HG03439 (cell line): ENCODE measurements at regions not wholly inside any gene's neighbourhood (a gene's known extent, or its start where the extent isn't known, plus 50 kb on each side); places are given as distances from the start of the nearest gene placed in this dataset.
"Not testable (repeated sequence)": the region's sequence is repeated elsewhere in the genome, so short reads cannot be mapped to it uniquely, and the experiment has no call there.

Source experiments
- ATAC-seq: cut with Tn5 transposase; IDR thresholded peaks from one replicate; pipeline ENCODE4 v1.9.1; 2021; ENCODE audit warnings: mild to moderate bottlenecking, moderate library complexity; ENCODE audit not compliant: unreplicated experiment

DNA sequence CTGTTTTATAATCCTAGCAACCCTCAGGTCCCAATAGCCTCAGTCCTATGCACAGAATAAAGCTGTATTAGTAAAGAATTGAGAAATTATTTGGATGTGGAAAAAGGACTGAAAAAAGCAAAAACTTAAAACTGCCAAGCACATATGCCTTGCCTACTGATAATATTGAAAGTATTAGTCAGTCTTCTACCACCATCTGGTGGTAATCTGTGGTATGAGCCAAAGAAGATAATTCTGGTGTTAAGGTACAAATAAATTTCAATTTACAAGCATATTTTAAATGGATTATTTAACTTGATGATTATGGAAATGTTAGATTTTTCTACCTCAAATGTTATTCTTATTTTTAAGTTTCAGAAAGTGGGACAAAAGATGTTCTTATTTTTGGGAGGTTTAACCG is 460.3 kb upstream of the KLHL1 start:
- peak; percentile 91 for ATAC-seq

DNA sequence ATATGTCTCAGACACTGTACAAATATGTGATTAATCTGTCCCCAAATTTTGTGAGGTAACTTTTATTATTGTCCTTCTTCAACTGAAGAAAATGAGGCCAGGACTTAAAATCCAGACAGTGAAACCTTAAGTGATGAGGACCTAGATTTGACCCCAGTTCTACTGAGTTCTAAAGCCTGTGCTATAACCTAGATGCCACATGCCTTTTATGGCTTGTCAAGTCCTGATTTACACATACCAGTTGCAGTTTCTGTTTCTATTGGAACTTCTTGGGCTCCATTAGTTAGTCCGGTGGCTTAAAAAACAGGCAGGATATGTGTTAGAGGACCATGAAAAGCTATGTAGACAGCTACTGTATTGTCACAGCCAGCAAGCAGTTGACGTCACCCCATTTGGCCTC is 436.5 kb upstream of the KLHL1 start:
- ATAC-seq: no peak

DNA sequence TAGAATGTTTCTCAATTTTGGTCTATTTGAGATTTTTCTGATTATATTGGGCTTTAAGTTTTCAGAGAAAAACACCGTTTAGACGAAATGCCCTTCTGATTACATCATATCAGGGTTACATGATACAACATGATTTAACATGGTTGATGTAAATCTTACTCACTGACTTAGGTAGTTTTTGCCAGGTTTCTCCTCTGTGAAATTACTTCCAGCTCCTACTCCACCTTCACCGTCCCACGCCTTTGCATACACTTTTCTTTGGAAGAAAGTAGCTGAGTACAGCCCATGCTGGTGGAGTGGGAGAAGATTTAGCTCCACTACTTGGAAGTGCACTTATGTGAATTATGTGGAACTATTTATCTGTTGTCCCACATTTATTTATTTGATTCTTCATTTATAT is 433.2 kb upstream of the KLHL1 start:
- no peak for ATAC-seq

DNA sequence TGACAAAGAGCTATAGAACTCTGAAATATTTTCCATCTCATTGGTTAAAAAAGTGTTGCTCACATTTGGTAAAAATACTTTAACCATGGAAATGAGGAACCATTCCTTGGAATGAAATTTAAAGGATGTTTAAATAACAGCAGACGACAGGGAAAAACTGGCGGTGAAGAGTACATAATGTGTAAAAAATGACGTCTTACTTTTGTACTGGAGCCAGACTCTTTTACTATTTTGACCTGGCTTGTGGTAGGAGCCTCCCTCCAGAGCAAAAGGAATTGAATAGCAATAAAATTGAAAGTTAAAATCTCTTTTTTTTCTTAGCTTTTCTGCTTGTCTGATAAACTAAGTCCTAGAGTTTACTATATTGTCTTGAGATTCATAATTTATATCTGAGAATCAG is 426.2 kb upstream of the KLHL1 start:
- ATAC-seq: no peak

DNA sequence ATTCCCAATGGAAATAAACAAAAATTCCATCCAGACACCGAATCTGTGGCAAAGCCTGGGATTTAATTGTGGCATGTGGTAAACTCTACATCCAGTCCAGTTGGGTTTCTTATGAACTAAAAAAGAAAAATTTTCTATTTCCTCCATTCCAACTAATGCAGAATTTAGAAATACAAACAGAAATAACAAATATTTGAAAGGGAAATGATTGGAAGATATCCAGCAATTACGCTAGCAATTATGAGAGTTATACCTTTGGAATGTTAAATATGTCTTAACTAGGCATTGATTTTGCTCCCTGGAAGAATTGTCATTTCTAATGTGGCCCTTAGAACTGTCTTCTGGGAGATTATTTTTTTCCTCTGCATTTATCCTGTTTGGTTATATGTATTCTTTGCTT is 421.4 kb upstream of the KLHL1 start:
- no peak for ATAC-seq

DNA sequence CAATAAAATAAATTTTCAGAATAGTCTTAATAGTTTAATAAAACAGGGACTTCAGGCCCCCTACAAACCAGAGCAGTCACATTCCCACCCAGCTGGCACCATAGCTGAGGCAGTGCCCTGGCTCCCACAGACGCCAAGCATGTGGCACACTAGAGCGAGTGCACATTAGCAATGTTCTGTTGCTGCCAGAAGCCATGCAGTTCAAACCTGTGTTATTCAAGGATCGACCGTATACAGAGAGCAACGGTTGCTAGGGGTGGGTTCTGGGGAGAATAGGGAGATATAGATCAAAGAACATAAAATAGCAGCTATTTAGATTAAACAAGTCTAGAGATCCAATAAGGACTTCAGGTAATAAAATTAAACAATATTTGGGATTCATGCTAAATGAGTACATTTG is 419.3 kb upstream of the KLHL1 start:
- no peak for ATAC-seq

DNA sequence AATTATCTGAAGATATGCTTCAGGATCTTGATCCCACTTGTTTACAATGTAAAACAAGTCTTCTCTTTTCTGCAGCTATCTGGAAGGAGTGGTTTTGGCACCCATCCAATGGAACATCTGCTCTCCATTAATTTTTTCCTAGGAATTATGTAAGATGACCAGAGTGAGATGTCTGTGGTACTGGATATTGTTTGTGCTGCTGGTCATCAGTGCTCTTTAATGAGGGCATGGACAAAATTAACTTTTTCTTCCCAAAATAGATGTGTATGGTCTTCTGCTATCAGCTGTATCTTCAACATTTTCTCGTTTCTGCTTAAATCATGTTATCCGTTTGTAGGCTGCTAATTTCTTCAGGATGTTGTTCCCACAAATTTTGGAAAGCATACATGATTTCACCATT is 415.4 kb upstream of the KLHL1 start:
- no peak for ATAC-seq

DNA sequence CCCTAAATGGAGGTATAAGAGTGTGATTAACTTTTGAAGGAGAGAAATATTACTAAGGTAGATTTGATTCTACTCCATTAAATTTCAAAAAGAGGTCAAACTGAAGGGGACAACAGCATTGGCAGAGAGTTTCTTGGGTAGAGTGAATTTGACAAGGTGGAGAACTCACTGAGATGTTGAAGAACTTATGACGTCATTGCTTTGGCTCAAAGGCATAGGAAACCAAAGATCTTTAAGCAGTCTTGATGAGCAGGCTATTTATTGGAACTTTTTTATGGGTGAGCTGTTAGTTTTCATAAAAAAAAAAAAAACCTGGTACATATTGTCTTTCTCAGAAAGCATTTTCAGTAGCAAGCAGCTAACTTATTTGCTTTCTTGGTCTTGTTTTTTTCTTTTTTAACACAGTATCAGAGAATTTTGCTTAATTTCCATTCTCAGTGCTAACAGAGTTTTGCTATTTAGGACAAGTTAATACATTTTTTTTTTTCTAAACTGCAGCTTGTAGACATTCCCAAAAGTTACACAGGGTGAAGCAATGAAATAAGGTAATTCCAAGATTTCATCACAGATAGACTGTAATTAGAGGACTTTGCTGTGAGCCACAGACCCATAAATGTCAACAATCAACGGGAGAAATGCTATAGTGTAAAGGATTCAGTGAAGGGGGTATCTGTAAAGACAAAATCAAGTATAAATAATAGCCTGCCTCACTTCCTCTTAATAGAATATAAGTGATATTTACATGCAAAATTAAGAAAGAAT is 412.2 kb upstream of the KLHL1 start:
- no peak for ATAC-seq

DNA sequence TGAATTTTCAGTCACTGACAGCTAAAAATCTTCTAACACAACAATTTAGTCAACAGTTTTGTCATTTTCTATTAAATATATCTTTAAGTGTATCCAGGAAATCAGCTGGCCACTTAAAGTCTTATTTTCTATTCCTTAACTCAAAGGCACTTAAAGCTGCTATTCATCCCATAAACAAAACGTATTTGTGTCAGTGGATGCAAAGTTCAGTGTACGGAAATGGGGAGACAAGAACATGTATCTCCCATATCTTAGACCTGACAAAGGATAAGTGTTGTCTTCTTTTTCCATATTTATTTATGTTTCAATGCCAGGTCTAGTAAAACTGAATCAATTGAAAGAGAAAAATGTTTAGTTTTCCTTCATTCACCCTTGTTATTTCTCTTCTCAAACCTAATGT is 409.8 kb upstream of the KLHL1 start:
- ATAC-seq: no peak

DNA sequence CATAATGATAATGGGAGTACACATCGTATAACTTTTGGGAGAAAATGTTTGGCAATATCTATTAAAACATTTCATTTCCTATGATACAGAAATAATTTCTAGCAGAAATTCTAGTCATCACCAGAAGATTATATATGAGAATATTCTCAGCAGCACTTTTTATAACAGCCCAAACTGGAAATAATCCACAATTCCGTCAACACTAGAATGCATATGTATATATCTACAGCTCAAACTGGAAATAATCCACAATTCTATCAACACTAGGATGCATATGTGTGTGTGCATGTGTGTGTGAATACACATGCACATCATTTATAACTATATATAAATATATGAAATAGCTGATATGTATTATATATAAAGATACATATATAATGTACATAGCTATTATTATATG is 408.0 kb upstream of the KLHL1 start:
- no peak for ATAC-seq

DNA sequence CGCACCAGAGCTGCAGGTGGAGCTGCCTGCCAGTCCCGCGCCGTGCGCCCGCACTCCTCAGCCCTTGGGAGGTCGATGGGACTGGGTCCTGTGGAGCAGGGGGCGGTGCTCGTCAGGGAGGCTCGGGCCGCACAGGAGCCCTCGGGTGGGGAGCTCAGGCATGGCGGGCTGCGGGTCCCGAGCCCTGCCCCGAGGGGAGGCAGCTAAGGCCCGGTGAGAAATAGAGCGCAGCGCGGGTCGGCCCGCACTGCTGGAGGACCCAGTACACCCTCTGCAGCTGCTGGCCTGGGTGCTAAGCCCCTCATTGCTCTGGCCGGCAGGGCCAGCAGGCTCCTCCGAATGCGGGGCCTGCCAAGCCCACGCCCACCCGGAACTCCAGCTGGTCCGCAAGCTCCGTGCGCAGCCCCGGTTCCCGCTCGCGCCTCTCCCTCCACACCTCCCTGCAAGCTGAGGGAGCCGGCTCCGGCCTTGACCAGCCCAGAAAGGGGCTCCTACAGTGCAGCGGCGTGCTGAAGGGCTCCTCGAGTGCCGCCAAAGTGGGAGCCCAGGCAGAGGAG is 403.7 kb upstream of the KLHL1 start:
- not testable (repeated sequence) for ATAC-seq

DNA sequence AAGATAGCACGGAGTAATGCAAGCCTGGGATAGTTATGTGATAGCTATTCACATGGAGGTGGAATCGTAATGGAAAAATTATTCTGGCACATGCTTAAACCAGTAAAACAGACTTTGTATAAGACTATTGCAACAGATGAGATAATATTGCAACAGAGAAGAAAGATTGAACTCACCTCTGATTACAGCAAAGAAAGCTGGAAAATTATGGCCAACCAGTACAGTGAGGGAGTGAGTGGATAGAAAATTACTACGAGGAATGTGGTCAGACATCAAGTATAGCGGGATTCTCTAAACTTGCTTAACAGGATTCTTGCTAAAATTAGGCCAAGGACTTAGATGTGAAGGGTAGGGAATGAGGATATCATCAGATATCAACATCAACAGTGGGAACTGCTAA is 397.6 kb upstream of the KLHL1 start:
- ATAC-seq: no peak

DNA sequence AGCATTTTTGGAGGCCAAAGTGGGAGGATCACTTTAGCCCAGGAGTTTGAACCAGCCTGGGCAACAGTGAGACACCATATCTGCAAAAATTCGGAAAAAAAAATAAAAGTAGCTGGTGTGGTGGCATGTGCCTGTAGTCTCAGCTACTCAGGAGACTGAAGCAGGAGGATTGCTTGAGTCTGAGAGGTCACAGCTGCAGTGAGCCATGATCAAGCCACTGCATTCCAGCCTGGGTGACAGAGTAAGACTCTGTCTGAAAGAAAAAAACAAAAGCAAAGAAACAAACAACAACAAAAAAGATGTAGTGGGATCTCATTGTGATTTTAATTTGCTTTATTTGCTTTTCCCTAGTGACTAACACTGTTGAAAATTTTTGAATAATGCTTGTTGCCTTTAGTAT is 394.7 kb upstream of the KLHL1 start:
- no peak for ATAC-seq

DNA sequence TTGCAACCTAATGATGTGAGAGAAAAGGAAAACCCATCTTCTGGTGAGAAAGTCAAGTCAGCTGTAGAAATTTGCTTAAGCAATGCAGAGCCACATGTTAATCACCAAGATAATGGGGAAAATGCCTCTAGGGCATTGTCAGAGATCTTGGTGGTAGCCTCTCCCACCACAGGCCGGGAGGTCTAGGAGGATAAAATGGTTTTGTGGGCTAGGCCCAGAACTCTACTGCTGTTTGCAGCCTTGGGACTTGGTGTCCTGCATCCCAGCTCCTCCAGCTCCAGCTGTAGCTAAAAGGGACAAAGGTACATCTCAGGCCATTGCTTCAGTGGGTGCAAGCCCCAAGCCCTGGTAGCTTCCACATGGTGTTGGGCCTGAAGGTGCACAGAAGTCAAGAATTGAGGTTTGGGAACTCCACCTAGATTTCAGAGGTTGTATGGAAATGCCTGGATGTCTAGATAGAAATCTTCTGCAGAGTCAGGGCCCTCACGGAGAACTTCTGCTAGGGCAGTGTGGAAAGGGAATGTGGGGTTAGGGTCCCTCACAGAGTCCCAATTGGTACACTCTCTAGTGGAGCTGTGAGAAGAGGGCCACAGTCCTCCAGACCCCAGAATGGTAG is 382.2 kb upstream of the KLHL1 start:
- no peak for ATAC-seq

DNA sequence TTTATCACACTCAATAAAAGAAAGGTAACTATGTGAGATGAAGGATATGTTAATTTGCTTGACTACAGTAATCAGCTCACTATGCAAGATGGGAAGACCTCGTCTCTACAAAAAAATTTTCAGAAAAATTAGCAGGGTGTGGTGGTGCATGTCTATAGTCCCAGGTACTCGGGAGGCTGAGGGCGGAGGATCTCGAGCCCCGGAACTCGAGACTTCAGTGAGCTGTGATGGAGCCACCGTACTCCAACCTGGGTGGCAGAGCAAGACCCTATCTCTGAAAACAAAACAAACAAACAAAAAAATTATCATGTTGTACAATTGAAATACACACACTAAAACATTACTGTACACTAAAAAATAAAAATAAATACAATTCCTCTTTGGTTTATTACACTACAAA is 376.7 kb upstream of the KLHL1 start:
- no peak for ATAC-seq

DNA sequence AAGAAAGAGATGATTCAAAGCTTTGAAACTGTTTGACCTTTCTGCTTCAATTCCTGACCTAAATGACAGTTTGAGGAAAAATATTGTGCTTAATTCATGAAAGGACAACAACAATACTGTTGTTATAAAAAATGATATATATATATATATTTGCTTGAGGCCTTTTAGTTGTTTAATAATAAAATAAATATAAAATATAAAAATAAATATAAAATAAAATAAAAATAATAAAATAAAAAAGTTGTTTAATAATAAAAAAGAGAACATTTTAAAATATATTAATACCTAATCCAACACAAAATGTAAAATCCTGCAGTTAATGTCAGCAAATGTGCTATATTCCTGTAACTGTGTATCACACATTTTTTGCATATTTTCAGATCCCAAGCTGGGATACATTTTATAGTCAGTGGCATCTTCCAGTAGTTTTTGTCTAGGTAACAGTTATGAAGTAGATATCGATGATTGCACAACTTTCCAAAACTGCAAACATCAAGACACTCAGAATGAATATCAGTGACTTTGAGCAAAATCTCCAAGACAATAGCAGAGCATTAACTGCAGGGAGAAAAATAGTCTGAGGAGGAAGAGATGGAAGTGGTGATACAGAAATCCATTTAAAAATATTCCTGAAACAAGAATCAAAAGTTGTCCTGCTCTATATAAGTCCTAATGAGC is 375.5 kb upstream of the KLHL1 start:
- ATAC-seq: no peak

DNA sequence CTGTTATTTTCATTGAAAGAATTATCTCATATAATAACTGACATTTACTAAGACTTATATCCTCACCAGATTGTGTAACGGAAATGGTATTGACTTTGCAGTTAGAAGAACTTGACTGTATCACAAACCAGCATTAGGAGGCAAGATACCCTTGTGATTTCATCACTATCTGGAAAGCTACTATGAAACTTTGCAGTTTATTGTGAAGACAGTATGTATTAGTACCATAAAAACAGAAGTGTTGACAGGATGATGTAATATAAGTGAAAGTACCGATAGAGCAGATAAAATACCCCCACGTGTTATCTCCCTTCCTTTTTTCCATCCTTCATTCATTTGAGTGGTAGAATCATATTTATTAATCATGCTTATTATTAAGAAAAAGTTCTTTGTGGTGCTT is 365.7 kb upstream of the KLHL1 start:
- ATAC-seq: no peak

DNA sequence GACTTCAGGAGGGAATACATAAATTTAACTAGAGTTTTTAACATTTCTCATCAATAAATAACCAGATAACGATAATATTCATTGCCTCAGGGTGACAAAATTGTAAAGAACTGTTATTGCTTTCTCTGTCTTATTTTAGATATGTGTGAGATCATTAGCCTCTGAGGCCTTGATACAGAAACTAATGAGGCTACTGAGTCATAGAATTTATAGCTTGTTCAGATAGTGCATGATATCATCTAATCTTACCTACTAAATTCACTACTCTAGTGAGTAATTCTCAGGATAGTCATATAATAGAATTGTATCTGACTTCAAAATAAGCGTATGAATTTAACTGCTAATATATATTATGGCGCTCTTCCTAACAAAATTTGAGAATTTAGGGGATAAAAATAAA is 360.8 kb upstream of the KLHL1 start:
- no peak for ATAC-seq

DNA sequence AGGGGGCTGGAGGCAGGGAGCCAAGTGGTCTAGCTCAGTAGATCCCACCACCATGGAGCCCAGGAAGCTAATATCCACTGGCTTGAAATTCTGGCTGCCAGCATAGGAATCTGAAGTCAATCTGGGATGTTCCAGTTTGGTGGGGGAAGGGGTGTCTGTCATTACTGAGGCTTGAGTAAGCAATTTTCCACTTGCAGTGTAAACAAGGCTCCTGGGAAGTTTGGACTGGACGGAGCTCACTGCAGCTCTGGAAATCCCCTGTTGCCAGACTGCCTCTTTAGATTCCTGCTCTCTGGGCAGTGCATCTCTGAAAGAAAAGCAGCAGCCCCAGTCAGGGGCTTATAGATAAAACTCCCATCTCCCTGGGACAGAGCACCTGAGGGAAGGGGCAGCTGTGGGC is 349.2 kb upstream of the KLHL1 start:
- ATAC-seq: no peak

DNA sequence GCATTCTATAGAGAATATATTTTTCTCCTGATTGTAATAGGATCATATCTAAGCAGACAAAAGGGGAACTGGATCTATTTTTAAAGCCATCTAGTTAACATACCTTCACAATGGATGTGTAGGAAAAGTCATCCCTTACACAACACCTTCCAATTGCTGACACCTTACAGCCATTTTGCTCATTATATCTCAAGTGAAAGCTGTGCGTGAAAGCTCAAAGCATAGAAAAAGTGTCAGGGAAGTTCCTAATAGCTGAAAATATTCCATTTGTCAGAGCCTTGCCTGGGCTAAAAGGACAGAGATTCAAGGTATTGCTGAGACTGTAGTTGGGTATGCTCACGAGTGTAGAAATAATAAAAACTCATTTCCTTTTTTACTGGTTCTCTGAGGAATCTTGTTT is 340.6 kb upstream of the KLHL1 start:
- no peak for ATAC-seq

DNA sequence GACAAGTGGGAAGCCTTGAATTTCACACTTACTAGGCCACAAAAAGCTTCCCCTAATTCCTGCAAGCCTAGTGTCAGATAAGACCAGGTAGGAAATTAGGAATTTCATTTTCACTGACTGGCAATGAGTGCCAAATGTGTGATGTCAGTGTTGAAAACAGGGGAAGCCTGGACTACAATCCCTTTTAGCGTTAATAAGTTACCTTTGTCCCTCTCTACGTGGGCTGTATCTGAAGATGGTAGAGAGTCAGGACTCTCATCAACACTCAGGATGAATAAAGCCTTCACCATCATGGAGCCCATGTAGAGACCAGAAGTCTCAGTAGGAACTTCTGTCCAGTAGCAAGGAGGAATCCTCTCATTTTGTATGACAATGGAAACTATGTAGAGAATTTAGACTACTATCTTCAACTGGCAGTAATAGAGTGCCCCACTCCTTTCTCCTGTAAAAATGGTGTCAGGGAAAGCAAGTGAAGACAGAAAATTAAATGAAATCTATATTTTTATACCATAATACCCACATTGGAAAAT is 324.1 kb upstream of the KLHL1 start:
- ATAC-seq: no peak

DNA sequence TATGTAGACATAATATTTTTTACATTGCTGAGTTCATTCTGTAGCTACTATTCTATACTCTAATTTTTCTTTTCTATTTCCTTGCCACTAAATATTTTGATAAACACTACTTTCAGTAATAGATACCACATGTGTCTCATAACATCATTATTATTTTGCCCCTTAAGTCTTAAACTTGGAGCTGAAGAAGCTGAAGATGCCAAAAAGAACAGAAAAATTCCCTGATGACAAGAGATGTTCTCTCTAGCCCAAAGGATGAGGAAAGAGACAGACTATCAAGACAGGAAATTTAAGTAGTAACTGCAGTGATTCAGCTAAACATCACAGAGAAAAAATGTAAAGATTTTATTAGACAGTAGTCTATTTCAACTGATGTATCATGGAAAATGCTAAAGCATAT is 322.0 kb upstream of the KLHL1 start:
- ATAC-seq: no peak
